H1 (cell line): ENCODE measurements at regions not wholly inside any gene's neighbourhood (a gene's known extent, or its start where the extent isn't known, plus 50 kb on each side); places are given as distances from the start of the nearest gene placed in this dataset.
"Not testable (repeated sequence)": the region's sequence is repeated elsewhere in the genome, so short reads cannot be mapped to it uniquely, and the experiment has no call there.

Source experiments
- CTCF ChIA-PET: fragments of 300-600 bp; sonication (Branson Sonifier 250); formaldehyde crosslinking; loops from one replicate; lab custom pipeline; 2021; ENCODE audit not compliant: partially characterized antibody; lab: Charles Lee
- POLR2A ChIA-PET: fragments of 300-600 bp; sonication (Branson Sonifier 250); formaldehyde crosslinking; loops from one replicate; lab custom pipeline; 2021; ENCODE audit warnings: inconsistent platforms; ENCODE audit not compliant: partially characterized antibody; lab: Charles Lee
- DNase-seq, 2 experiments: peaks; one replicate each; pipeline versions ENCODE4 v3.0.0 to v3.0.0-alpha.2; 2010 to 2022; ENCODE audit warnings: low spot score in 2 of 2, low read depth in 1 of 2, mixed read lengths in 1 of 2
- FAIRE-seq: peaks from 2 replicates; lab custom pipeline; 2011; peaks lifted over from hg19 to GRCh38; lab: Jason Lieb, UNC
- H2AFZ ChIP-seq: 2 replicates; pipeline ENCODE4 v1.8.1; 2012; ENCODE audit warnings: low read length, inconsistent platforms
- H2AK5ac ChIP-seq: 2 replicates; pipeline ENCODE4 v1.6.1; 2013; ENCODE audit warnings: low read depth, low read length
- H2BK120ac ChIP-seq: replicated peaks from 2 replicates; pipeline ENCODE3; 2013; ENCODE audit warnings: low read depth, low read length, inconsistent platforms
- H2BK12ac ChIP-seq: 2 replicates; pipeline ENCODE4 v1.6.1; 2013; ENCODE audit warnings: low read depth, low read length
- H2BK15ac ChIP-seq: 2 replicates; pipeline ENCODE4 v1.6.1; 2013; ENCODE audit warnings: low read length
- H2BK20ac ChIP-seq: 2 replicates; pipeline ENCODE4 v1.6.1; 2013; ENCODE audit warnings: low read length
- H2BK5ac ChIP-seq: 2 replicates; pipeline ENCODE4 v1.6.1; 2013; ENCODE audit warnings: low read depth, low read length
- H3K14ac ChIP-seq: 2 replicates; pipeline ENCODE4 v1.6.1; 2013; ENCODE audit warnings: inconsistent platforms; ENCODE audit not compliant: insufficient read length
- H3K18ac ChIP-seq: 2 replicates; pipeline ENCODE4 v1.6.1; 2013; ENCODE audit warnings: low read length; ENCODE audit errors: extremely low read depth
- H3K23ac ChIP-seq: 2 replicates; pipeline ENCODE4 v1.6.1; 2013; ENCODE audit warnings: inconsistent platforms; ENCODE audit not compliant: insufficient read length
- H3K23me2 ChIP-seq: 2 replicates; pipeline ENCODE4 v1.6.1; 2013; ENCODE audit warnings: low read depth, low read length
- H3K27ac ChIP-seq: 2 replicates; pipeline ENCODE4 v1.6.1; 2011; ENCODE audit warnings: low read depth, low read length, inconsistent platforms
- H3K27me3 ChIP-seq, 4 experiments: replicated peaks in 1 of 4; 1 replicate in 1 of 4; 2 replicates in 3 of 4; pipeline versions ENCODE4 v1.6.1 to v1.8.1; 2011 to 2013; ENCODE audit warnings: low read length in 3 of 4, mild to moderate bottlenecking in 3 of 4, inconsistent platforms in 2 of 4, mixed read lengths in 2 of 4, moderate library complexity in 1 of 4; ENCODE audit not compliant: control insufficient read depth in 3 of 4, insufficient read depth in 3 of 4; ENCODE audit errors: extremely low read depth in 1 of 4
- H3K36me3 ChIP-seq, 4 experiments: 2 replicates each; pipeline versions ENCODE4 v1.6.1 to v1.8.1; 2011 to 2013; ENCODE audit warnings: mild to moderate bottlenecking in 4 of 4, low read length in 3 of 4, moderate library complexity in 2 of 4, control low read depth in 1 of 4, inconsistent platforms in 1 of 4; ENCODE audit not compliant: insufficient read depth in 4 of 4, control insufficient read depth in 2 of 4
- H3K4ac ChIP-seq: replicated peaks from 2 replicates; pipeline ENCODE3; 2013; ENCODE audit warnings: low read length, low read depth, mixed read lengths, inconsistent platforms; ENCODE audit not compliant: insufficient read length
- H3K4me1 ChIP-seq, 4 experiments: replicated peaks in 1 of 4; 1 replicate in 1 of 4; 2 replicates in 3 of 4; pipeline versions ENCODE4 v1.6.1 to v1.8.1; 2011 to 2013; ENCODE audit warnings: low read length in 3 of 4, inconsistent platforms in 2 of 4, mixed read lengths in 1 of 4; ENCODE audit not compliant: insufficient read depth in 4 of 4, control insufficient read depth in 3 of 4
- H3K4me2 ChIP-seq, 2 experiments: 2 replicates each; pipeline versions ENCODE4 v1.6.1 to v1.8.1; 2011 to 2013; ENCODE audit warnings: low read depth in 2 of 2, low read length in 2 of 2, control low read depth in 1 of 2, inconsistent platforms in 1 of 2, mild to moderate bottlenecking in 1 of 2; ENCODE audit not compliant: insufficient read depth in 1 of 2
- H3K4me3 ChIP-seq, 4 experiments: fragments of 200-600, 300-600 bp in 1 of 4; sonication (generic), shearing (Covaris generic), sonication (Bioruptor Twin) in 1 of 4; 2 replicates each; pipeline versions ENCODE4 v1.5.1 to v1.8.1; 2011 to 2016; ENCODE audit warnings: low read length in 4 of 4, low read depth in 3 of 4, control low read depth in 2 of 4, inconsistent platforms in 2 of 4, mild to moderate bottlenecking in 2 of 4, mixed read lengths in 1 of 4, moderate library complexity in 1 of 4; ENCODE audit not compliant: insufficient read depth in 2 of 4; ENCODE audit errors: extremely low read depth in 1 of 4
- H3K56ac ChIP-seq: replicated peaks from 2 replicates; pipeline ENCODE3; 2013; ENCODE audit warnings: low read depth, mild to moderate bottlenecking, mixed read lengths, low read length, inconsistent platforms; ENCODE audit not compliant: insufficient read length
- H3K79me1 ChIP-seq: 2 replicates; pipeline ENCODE4 v1.6.1; 2013; ENCODE audit warnings: low read depth, low read length, control low read depth
- H3K79me2 ChIP-seq, 2 experiments: 2 replicates each; pipeline versions ENCODE4 v1.6.1 to v1.8.1; 2012 to 2013; ENCODE audit warnings: low read length in 2 of 2, mild to moderate bottlenecking in 2 of 2, inconsistent platforms in 1 of 2; ENCODE audit not compliant: insufficient read depth in 2 of 2, control insufficient read depth in 1 of 2
- H3K9ac ChIP-seq, 4 experiments: replicated peaks in 1 of 4; 1 replicate in 1 of 4; 2 replicates in 3 of 4; pipeline versions ENCODE4 v1.6.1 to v1.8.1; 2011 to 2013; ENCODE audit warnings: low read depth in 3 of 4, low read length in 3 of 4, control low read depth in 2 of 4, mild to moderate bottlenecking in 2 of 4, moderate library complexity in 2 of 4, inconsistent platforms in 1 of 4; ENCODE audit errors: extremely low read depth in 1 of 4
- H3K9me3 ChIP-seq, 2 experiments: 2 replicates each; pipeline versions ENCODE4 v1.6.1 to v1.8.1; 2012 to 2013; ENCODE audit warnings: mild to moderate bottlenecking in 2 of 2, moderate library complexity in 2 of 2, control low read depth in 1 of 2, inconsistent platforms in 1 of 2, low read depth in 1 of 2, low read length in 1 of 2, mixed read lengths in 1 of 2; ENCODE audit not compliant: insufficient read depth in 2 of 2
- H4K20me1 ChIP-seq, 2 experiments: replicated peaks in 1 of 2; 2 replicates each; pipeline versions ENCODE3 to v1.8.1; 2011 to 2013; ENCODE audit warnings: inconsistent platforms in 2 of 2, low read length in 2 of 2, mild to moderate bottlenecking in 1 of 2; ENCODE audit not compliant: insufficient read depth in 2 of 2, control insufficient read depth in 1 of 2
- H4K5ac ChIP-seq: 2 replicates; pipeline ENCODE4 v1.6.1; 2013; ENCODE audit warnings: low read length, low read depth, mixed read lengths, inconsistent platforms; ENCODE audit not compliant: insufficient read length
- H4K8ac ChIP-seq: 2 replicates; pipeline ENCODE4 v1.8.0; 2013; ENCODE audit warnings: mild to moderate bottlenecking, moderate library complexity, low read length, inconsistent platforms; ENCODE audit not compliant: insufficient read depth; ENCODE audit errors: extremely low read depth
- H4K91ac ChIP-seq: replicated peaks from 2 replicates; pipeline ENCODE3; 2013; ENCODE audit warnings: low read length, mixed read lengths, inconsistent platforms; ENCODE audit not compliant: insufficient read length
- WGBS, 2 experiments: shearing (Covaris generic) in 1 of 2; methylation state at CpG; one replicate each; pipeline versions ENCODE4 v1.1.6 to v1.1.7; 2013 to 2015; ENCODE audit warnings: low lambda C conversion rate in 2 of 2, mixed read lengths in 2 of 2, inconsistent platforms in 1 of 2, low coverage in 1 of 2, missing lambda C conversion rate in 1 of 2; ENCODE audit not compliant: insufficient replicate concordance in 2 of 2, insufficient coverage in 1 of 2, insufficient read length in 1 of 2; ENCODE audit errors: extremely low coverage in 1 of 2, missing lambda C conversion rate in 1 of 2; 5-methylcytosine and 5-hydroxymethylcytosine counted together

GRCh38 chr6:26830992-26831391 is 171.4 kb upstream of the ZNF322 start:
- H3K56ac ChIP-seq, H3K23ac ChIP-seq, H3K14ac ChIP-seq, H3K27ac ChIP-seq, H3K27me3 ChIP-seq, DNase-seq, H2BK20ac ChIP-seq, H4K8ac ChIP-seq, H4K20me1 ChIP-seq, H3K18ac ChIP-seq, H2BK15ac ChIP-seq, FAIRE-seq, H4K5ac ChIP-seq, H3K79me1 ChIP-seq, H2BK120ac ChIP-seq, CTCF ChIA-PET, H3K79me2 ChIP-seq, H3K4me2 ChIP-seq, H3K9me3 ChIP-seq, H3K23me2 ChIP-seq, POLR2A ChIA-PET, H3K4me1 ChIP-seq, H2BK5ac ChIP-seq, H2AFZ ChIP-seq, H3K4me3 ChIP-seq, H2AK5ac ChIP-seq, H3K4ac ChIP-seq, H3K36me3 ChIP-seq, H4K91ac ChIP-seq, H3K9ac ChIP-seq, H2BK12ac ChIP-seq: not testable (repeated sequence)
- 76% methylated on average over 8 of the region's 9 CpGs; no CpG with 5 or more reads in 1 of the 2 experiments for WGBS, 2 experiments

- H3K56ac ChIP-seq, POLR2A ChIA-PET, H2BK20ac ChIP-seq, H4K91ac ChIP-seq, H3K23me2 ChIP-seq, H4K8ac ChIP-seq, H4K5ac ChIP-seq, H3K36me3 ChIP-seq, FAIRE-seq, H3K4me3 ChIP-seq, H3K4ac ChIP-seq, H3K79me2 ChIP-seq, H2BK120ac ChIP-seq, H3K14ac ChIP-seq, H2AK5ac ChIP-seq, H3K4me2 ChIP-seq, H3K23ac ChIP-seq, H2AFZ ChIP-seq, DNase-seq, H3K4me1 ChIP-seq, H3K9ac ChIP-seq, H4K20me1 ChIP-seq, H2BK12ac ChIP-seq, CTCF ChIA-PET, H3K27me3 ChIP-seq, H3K18ac ChIP-seq, H3K27ac ChIP-seq, H3K79me1 ChIP-seq, H3K9me3 ChIP-seq, H2BK5ac ChIP-seq, H2BK15ac ChIP-seq: not testable (repeated sequence)
- 97% methylated on average over 3 of the region's 5 CpGs; no CpG with 5 or more reads in 1 of the 2 experiments for WGBS, 2 experiments
These were observed 176.2 kb upstream of the ZNF322 start for GRCh38 chr6:26835707-26836106.
